ENCODE measurements at regions not wholly inside any gene's neighbourhood (a gene's known extent, or its start where the extent isn't known, plus 50 kb on each side); places are given as distances from the start of the nearest gene placed in this dataset.

DNA sequence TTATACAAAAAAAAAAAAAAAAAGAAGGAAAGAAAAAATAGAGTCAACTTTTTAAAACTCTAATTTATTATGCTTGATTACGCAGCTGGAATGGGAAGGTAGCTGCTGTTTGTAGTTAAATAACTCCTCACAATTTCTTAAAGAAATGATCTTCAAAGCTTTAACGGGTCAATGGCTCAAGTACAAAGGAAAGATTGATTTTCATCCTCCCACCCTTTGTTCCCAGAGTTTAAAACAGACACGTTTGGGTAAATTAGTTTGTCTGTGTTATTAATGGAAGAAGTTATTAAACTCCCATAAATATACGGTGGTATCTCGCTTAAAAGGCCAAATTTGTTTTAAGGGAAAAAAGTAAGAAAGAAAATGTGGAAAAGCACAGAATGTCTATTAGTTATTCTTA is 179.3 kb downstream of the EMX2 start:
- no peak for DNase-seq

DNA sequence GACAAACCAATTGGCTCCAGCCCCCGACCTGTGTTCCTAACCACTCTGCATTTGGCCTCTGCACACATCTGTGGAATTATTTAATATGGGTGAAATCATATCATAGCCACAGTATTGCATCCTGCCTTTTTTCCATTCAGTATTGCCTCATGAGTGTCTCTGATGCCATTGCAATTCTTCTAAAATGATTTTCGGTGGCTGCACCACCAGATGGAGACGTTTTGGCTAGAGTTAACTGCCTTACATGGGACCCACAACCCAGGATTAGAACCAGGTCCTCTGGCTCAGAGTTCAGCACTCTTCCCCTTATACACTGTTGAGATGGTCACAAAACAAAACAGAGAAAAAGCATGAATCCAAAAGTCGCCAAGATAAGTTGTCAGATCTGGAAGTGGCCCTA is 180.8 kb downstream of the EMX2 start:
- DNase-seq = no peak

DNA sequence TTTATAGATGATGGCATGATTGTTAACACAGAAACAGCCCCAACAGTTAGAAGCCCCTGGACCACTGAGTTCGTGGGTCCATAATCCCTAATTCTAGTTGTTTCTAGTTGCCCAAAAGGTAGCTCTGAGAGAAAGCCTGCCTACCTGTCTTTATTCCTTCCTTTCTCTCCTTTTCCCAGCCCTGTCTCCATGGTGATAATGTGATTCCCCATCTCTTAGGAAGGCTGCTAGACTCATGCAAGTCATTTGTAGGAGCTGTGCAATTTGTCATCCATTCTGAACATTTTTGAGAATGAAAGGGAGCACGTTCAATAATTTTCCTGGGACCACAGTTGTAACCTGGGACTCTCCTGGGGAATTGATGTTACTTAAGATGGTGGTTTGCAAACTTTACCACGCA is 183.4 kb downstream of the EMX2 start:
- DNase-seq = no peak

DNA sequence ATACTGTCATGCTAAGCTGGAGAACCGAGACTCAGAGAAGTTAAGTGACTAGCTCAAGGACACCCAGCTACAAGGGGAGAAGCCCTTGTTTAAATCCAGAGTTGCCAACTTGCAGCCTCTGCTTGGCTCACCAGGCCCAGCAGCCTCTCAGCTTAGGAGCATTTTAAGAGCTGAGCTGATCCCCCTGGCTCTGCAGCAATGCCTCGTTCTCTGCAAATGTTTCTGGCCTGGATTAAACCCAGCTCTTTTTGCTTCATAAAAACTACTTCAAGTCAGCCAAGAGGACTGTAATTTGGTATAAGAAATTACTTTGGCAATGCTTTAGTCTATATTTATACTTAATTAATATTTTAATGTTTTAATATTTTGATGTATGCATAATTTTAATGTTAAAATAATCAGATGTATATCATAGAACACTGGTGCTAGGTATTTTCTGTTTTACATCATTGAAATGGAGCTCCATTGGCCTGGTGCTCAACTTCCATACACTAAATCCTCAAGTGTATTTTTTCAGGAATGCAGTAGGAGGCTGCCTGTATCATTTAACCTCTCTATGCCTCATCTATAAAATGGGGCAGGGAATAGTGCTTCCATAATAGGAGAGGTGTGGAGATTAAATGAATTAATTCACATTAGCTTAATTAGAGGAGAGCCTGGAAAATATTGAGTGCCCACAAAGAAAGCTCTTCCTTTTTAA is 184.2 kb downstream of the EMX2 start:
- DNase-seq = no peak

DNA sequence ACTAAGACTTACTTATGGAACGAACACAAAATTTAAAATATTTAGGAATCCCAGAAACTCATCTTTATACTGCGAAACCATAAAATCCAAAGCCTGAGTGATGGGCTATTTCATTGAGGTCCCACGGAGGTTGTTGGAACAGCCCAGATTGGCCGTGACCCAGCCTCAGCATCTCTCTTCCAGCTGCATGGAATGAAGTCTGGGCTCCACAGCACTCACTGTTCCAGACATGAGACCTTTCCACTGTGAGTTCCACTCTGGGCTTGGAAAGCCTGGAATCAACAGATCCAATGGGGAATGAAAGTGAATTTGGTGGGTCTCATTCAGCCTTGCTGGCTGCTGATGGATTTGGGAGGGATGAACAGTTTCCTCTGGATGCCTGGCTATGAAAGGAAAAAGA is 184.9 kb downstream of the EMX2 start:
- DNase-seq = no peak

DNA sequence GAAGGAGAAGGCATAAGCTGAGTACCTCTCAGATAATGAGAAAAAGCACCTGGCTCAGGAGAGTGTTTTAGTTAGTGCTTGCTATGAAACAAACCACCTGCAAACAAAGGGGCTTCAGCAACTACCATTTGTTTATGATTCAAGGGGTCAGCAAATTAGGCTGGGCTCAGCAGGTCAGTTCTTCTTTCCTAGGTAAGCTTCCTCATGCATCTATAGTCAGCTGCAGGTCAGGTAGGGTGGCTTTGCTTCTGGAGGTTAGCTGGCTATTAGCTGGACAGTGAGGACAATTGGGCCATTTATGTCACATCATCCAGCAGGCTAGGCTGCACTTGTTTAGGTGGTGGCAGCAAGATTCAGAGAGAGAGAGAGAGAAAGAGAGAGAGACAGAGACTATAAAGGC is 185.5 kb downstream of the EMX2 start:
- no peak for DNase-seq

DNA sequence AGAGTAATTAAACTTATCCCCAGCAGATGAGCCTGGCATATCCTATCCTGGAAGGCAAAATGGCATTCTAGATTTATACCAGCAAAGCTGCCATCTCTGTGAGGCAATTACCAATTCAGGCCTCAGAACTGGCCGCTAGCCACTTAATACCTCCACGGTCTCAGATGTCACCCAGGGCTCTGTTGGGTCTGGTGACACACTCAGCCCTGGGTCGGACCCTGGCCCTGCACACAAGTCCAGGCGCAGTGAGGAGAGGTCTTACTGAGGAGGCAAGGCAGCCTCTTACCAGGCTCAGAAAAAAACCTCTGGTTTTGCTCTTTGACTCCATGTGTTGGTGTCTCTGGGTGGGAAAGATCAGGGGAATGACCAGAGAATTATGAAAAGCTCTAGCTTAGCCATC is 186.6 kb downstream of the EMX2 start:
- no peak for DNase-seq

DNA sequence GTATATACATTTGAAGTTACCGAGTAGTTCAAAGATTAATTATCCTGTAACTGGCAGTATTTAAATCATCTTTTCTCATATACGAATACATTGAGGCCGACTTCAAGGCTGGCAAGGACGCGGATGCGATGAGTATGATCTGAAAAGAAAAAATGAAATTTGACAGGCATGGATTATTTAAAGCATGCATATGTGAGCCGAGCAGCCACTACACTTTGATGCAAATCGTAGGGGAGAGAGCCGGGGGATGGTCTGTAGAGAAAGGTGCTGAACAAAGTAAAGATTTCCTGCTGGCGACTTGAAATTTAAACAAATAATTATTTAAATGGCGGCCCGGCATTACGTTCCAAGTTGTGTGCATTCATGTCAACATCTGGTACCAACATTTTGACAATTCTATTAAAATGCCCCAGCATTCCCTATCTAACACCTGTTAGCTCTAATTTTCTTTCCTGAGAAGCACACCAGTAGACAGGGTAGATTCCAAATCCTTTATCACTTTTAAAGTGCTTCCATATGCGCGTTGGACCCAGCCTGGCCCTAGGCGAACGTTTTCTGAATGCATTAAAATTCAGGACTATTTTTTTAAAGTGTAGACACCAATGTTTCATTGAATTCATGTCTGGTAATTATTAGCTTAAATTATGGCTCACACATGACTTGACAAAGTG is 188.7 kb downstream of the EMX2 start:
- DNase-seq = no peak

DNA sequence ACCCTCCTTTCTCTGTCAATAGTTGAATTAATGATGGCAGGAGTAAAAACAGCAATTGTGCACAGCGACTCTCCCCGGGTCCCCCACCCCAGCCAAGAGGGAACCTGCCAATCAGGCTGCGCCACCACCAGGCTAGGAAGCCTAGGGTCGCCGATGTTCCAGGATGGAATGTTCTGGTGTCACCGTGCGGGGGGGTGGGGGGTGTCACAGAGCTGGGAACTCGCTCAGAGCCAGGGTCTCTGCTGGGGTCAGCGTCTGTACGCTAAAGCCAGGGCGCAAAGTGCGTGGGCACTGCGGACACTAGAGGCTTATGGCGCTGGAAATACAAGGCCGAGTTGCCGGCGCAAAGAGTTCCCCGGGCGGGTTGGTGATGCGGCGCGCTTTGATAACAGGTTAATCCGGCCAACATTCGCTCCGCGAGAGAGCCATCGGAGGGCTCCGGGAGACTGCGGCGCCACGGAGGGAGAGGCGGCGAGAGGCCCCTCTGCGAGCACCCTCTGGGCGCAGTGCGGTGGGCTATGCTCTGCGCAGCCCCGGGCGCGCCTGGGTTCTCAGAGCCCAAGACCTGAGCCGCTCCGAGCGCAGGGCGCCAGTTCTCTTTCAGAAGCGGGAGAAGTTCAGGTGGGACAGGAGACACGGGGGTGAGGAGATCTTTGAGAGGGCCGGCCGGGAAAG is 192.3 kb downstream of the EMX2 start:
- DNase-seq = no peak

DNA sequence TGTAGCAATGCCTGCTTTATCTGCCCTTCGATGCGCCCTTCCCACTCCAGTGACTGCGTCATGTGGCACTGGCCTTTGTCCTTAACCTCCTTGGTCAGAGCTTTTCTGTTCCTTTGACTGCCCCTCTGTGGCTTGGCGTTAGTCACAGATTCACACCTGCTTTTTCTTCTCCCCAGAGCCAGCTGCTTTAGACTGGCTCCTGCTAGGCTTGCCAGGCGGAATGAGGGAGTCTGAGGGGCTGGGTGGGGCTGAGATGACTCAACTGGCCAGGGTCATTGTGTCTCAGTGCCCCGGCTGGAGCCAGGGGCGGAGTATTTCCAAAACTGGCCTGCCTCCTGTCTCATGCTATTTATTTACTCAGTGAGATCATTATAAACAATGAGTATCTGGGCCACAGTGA is 194.1 kb downstream of the EMX2 start:
- DNase-seq = no peak

DNA sequence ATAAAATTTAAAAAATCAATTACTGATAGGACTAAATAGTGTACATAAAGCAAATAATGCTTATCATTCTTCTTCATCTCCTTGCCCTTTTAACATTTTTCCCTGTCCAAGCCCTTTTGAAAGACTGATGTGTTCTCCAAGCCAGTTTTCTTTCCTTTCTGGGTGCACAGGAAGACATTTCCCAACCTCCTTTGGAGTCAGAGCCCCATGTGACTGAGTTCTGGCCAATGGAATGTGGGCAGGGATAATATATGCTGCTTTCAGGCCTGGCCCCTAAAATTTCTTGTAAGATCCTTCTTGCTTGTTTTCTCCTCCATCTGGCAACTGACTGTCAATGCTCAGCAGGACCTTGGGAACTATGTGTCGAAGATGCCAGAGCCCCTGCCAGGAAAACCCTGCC is 197.5 kb downstream of the EMX2 start:
- no peak for DNase-seq

DNA sequence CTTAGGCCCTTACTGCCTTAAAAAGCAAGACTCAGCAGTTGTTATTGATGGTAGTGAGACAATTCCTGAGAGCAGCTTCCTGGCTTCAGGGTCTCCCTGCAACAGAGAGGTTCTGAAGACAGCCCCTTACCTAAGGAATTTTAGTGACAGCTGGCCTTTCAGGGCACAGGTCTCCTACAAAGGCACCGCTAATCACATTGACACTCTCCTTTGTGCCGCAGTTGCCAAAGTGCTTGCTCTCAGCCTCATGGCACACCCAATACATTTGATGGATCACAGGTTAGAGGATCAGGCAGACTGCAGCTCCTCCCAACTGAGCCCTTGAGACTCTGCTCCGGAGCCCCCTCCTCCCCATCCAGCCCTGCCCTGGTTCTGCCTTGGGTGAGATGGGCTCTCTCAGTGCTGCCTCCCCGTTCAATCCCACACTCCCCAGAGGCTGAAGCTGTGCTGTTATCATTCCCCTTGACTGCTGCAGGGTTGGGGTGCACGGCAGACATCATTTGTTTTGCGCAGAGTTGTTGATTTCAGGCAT is 198.2 kb downstream of the EMX2 start:
- DNase-seq = no peak

DNA sequence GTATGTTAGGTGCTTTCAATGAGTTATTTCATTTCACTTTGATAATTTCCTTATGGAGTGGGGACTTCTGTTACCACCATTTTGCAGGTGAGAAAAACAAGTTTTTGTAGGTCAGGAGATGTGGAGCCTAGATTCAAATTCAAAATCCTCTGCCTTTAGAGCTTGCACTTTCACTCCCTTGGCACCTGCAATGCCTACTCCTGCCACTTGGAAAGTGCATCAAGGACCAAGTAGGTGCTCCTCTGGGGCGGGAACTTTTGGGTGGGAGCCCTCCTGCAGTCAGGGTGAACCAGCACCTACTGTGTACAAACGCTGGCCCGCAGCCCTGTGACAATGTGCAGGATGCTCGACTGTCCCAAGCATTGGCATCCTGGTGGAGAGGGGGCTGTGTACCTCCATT is 199.0 kb downstream of the EMX2 start:
- DNase-seq = no peak

DNA sequence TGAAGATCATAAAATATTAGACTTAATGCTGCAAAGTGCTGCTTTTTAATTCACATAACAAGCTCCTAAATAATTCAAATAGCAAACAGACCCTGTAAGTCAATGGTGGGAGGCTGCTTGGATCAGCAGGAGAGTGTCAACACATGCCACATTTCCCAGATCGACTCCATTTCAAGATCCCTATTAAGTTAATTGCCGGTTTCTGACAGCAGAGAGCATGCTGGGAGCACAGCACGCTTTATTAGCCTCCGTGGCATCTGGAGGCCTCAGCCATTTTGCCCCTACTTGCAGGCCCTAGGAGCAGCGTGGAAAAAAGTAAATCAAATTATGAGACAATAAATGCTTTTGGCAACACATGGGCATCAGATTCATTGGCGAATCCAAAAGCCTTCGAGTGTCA is 201.0 kb downstream of the EMX2 start:
- no peak for DNase-seq

DNA sequence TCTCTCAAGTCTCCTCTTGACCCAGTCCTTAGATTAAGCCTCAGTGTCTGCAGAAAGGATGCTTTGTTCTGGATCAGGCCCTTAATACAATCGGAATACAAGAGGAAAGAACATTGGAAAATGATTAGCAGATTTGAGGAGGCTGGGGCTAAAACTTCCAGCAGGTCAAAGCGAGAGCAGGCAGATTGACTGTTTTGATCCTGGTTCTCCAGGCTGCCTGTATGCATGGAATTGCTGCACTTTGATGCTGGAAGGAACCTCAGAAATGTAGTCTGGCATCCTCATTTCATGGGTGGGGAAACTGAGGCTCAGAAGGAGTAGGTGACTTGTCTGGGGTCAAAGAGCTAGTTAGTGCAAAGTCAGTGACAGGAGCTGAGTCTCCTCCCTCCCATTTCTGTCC is 202.8 kb downstream of the EMX2 start:
- no peak for DNase-seq

DNA sequence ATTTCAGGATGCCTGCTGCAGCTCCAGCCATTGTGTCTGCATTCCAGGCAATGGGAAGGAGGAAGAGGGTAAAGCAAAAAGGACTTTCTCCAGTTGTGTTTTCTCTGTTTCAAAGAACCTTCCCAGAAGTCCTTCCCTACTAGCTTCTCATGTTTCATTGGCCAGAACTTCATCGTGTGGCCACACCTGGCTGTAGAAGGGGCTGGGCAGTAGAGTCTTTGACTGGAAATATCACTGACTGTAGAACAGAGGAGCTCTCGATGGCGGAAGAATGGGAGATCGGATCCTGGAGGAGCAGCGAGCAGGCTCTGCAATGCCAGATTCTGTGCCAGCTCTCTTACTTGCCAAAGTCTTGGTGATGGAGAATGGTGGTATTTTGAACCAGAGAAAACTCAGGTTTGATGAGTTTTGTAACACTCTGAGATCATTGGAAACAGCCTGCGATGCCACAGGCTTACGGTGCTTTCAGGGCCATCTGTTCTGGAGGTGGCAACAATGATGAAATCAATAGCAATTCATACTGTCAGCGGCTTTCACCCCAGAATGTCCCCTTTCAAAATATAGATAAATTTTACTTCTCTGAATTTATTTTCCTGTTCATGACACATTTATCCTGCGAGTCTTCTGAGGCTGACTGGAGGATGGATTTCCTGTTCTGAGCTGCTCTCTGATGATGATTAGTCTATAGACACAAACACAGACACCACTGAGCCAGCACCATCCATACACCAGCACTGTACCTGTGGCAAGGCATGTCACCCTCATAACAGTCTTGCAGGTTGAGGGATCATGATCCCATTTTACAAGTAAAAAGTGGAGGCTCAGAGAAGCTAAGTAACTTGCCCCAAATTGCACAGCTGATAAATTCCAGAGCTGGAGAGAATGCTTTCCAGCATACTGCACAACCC is 204.2 kb downstream of the EMX2 start:
- DNase-seq = no peak

DNA sequence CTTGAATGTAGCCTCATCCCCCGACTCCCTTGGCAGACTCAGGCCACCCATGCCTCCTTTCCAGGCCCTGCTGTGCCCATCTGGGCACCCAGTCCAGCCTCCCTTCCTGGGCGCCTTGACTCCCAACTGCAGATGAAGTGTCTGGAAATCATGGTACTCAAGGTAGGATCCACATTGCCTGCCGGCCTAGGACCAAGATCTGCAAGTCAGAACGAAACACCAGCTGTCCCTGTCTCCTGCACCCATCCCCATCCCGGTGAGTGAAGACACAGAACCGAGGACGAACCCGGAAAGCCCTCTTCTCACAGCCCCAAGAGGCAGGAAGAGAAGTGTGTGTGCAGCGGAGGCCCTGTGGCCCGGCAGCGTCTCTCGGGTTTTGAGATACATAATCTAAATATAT is 205.1 kb downstream of the EMX2 start:
- no peak for DNase-seq

DNA sequence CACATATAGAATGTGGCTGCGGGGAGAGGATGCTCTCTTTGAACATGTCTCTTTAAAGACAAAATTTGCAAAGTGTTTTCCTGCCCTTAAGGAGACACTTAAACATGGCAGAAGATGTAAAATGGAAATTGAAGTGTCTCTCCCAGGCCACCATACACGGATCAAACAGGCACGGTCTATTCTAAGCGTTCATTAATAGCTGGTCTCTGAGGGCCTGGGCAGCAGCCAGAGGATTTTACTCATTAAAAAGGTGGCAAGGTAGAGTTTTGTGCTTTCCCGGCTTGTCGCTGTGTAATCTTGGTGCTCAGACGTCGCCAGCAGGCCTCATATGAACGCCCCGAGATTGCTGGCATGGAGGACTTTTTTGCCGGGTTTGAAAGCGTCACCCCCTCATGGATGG is 205.5 kb downstream of the EMX2 start:
- DNase-seq = no peak

DNA sequence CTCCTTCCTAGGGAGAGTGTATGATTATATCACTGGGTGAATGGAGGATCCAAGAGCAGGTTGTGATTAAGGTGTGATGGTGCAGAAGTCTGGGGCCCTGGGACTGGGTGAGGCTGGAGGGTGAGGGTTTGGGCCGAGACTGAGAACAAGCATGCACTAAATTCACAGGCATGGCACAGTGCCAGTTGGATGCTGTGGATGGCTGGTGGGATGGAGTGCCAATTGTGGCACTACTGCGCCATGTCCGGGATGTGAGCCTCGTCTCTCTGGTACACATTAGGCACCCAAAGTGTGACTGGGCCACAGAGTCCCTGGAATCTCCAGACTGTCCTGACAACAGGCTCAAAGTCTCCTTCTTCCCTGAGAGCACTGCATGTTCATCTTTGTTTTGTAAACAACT is 208.1 kb downstream of the EMX2 start:
- DNase-seq = no peak

DNA sequence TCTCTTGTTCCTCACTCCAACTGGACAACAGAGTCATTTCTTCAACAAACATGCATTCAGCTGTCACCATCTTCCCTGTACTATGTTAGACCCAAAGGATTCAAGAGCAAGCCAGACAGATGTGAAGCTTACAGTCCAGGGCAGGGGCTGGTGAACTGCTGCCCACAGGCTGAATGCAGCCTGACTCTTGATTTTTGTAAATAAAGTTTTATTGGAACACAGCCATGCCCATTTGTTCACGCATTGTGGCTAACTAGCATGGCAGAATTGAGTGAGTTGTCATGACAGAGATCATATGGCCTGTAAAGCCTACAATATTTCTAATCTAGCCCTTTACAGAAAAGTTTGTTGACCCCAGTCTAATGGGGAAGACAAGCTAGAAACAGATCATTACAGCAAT is 208.7 kb downstream of the EMX2 start:
- no peak for DNase-seq

DNA sequence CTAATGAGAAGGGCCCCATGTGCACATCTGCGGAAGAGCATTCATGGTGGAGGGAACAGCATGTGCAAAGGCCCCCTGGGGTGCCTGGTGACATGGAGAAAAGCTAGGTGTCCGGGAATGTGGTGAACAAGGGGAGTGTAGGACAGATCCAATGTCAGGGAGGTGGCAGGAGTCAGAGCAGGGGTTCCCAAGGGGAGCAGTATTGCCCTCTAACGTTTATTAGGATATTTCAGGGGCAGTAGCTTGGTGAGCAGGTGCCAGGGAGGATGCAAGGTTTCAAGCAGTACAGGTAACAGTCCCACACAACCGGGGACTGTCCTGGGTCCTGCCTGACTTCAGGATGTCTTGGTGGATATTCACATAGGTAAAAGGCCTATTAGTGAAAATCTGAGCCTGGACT is 209.6 kb downstream of the EMX2 start:
- DNase-seq = no peak

DNA sequence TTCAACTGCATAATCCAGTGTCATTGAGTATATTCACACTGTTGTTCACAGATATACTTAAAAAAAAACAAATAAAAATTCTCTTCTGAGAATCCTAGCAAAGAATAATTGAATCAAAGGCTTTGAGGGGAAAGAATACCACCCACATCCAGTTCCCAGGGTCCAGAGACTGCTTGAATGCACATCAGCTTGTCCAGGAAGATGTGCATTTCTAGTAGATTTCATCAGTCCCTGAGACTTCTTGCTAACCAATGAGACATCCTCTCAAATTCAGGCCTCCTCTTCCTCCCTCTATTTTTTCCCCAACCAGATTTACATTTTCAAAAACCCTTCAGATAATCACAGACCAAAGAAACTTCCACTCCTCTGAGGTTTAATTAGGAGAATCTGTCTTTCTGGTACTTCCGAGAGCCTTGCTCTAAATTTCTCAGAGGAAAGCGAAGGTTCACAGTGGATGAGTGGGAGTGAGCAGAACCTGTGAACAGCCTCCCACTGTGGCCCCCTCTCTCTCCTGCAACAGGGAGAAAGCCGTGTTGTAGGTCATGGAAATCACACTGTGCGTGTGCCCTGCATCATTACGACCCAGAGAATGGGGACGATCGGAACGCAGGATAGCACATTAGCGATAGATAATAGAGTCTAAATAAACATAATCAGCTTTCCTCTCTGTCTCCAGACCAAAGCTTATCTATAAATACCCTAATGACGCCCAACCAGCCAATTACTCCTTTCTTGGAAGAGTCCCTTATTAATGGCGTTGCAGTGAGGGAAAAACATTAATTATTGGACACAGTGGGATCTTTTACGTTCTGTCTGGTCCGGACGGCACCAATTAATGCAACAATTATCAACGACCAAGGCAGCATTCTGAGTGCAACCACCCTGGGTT is 212.5 kb downstream of the EMX2 start:
- no peak for DNase-seq
